ENCODE measurements at regions not wholly inside any gene's neighbourhood (a gene's known extent, or its start where the extent isn't known, plus 50 kb on each side); places are given as distances from the start of the nearest gene placed in this dataset.

DNA sequence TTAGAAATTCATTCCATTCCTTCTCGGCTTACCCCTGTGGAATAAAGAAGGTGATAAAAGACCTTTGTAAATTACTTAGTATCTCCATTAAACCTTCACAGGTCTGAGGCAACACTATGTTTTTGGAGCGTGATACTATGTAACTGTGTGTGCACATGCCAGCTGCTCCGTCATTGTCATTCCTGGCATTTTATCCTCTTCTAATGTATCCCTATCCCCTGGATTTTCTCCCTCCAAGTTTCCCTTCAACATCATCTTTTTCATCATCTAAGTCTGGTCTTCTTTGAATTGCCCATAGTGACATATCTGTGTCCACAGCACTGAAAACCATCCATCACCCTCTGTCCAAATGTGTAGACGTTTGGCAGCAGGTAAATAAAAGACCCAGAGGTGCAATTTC lies 125.7 kb downstream of the TEX36 start:
- TF ChIP-seq CTCF (conservative IDR thresholded peaks at IDR 0.05; ENCODE audit: low read length) (no peak), EZH2phosphoT487 (IDR thresholded peaks at IDR 0.05; ENCODE audit: borderline replicate concordance, low read depth, low read length) (no peak)

Measured in OCI-LY7 (cell line).